ENCODE measurements at regions not wholly inside any gene's neighbourhood (a gene's known extent, or its start where the extent isn't known, plus 50 kb on each side); places are given as distances from the start of the nearest gene placed in this dataset.

DNA sequence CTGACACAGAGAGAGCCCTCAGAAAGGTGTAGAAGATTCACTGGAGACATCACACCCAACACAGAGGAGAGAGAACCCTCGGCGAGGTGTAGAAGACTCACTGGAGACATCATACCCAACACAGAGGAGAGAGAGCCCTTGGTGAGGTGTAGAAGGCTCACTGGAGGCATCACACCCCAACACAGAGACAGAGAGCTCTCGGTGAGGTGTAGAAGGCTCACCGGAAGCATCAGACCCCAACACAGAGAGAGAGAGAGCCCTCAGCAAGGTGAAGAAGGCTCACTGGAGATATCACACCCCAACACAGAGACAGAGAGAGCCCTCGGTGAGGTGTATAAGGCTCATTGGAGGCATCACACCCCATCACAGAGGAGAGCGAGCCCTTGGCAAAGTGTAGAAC is 826.5 kb downstream of the UQCRFS1 start:
- H3K4me3 ChIP-seq (ENCODE audit: control insufficient read depth in 1 of 7, extremely low read depth in 1 of 7, insufficient read depth in 4 of 7, low read depth in 2 of 7, low read length in 6 of 7) = no peak overlapping the region
- peaks cover 0 to 6% (median 2%) of the 10 kb centered on the region in 4 experiments for H3K4me1 ChIP-seq (ENCODE audit: control extremely low read depth in 1 of 4, control insufficient read depth in 4 of 4, insufficient read depth in 4 of 4, low read length in 3 of 4)
- H3K27ac ChIP-seq (ENCODE audit: insufficient read depth in 1 of 2, low read depth in 1 of 2, low read length in 2 of 2, poor library complexity in 1 of 2, severe bottlenecking in 2 of 2) = no peak overlapping the region
- no peak for DNase-seq
- 93% methylated on average over 3 of the region's 6 CpGs for WGBS (ENCODE audit: insufficient coverage)
- peaks cover 0 to 2% (median 0%) of the 10 kb centered on the region in 5 experiments for H3K27me3 ChIP-seq (replicated peaks in 2 of 5; ENCODE audit: control insufficient read depth in 4 of 5, insufficient read depth in 5 of 5, low read length in 4 of 5)
- ChIA-PET CTCF (no interaction called here), POLR2A (no interaction called here)
- H3K9me3 ChIP-seq (ENCODE audit: control extremely low read depth in 1 of 5, control insufficient read depth in 4 of 5, insufficient read depth in 2 of 5, low read depth in 1 of 5, low read length in 4 of 5) = no peaks in the 10 kb centered on the region
- H3K36me3 ChIP-seq (ENCODE audit: control insufficient read depth in 4 of 4, insufficient read depth in 4 of 4, low read length in 3 of 4) = no peaks in the 10 kb centered on the region

DNA sequence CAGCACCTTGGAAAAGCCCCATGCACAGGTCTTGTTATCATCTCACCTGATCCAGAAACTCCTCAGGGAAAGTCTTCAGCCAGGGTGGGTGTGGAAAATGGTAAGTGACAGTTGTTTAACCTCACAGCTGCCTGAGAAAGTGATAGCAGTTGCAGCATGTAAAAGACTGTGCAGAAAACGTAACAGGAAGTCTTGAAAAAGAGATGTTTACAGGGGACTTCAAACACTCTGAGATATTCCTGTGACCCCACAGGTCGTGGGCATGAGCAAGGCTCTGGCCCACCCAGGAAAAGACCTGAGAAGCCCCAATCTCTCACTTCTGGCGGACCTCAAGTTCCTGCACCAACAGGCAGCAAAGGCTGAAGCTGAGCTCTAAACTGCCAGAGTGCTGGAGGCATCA is 826.9 kb downstream of the UQCRFS1 start:
- Histone ChIP-seq H3K9me3 (ENCODE audit: control extremely low read depth in 1 of 5, control insufficient read depth in 4 of 5, insufficient read depth in 2 of 5, low read depth in 1 of 5, low read length in 4 of 5) (no peaks in the 10 kb centered on the region), H3K27me3 (replicated peaks in 2 of 5; ENCODE audit: control insufficient read depth in 4 of 5, insufficient read depth in 5 of 5, low read length in 4 of 5) (peaks cover 0 to 2% (median 0%) of the 10 kb centered on the region in 5 experiments), H3K4me1 (ENCODE audit: control extremely low read depth in 1 of 4, control insufficient read depth in 4 of 4, insufficient read depth in 4 of 4, low read length in 3 of 4) (peaks cover 0 to 6% (median 2%) of the 10 kb centered on the region in 4 experiments), H3K36me3 (ENCODE audit: control insufficient read depth in 4 of 4, insufficient read depth in 4 of 4, low read length in 3 of 4) (no peaks in the 10 kb centered on the region), H3K4me3 (ENCODE audit: control insufficient read depth in 1 of 7, extremely low read depth in 1 of 7, insufficient read depth in 4 of 7, low read depth in 2 of 7, low read length in 6 of 7) (no peak overlapping the region), H3K27ac (ENCODE audit: insufficient read depth in 1 of 2, low read depth in 1 of 2, low read length in 2 of 2, poor library complexity in 1 of 2, severe bottlenecking in 2 of 2) (no peak overlapping the region)
- CTCF ChIA-PET = no interaction called here
- no peak for DNase-seq
- POLR2A ChIA-PET = no interaction called here
- WGBS (ENCODE audit: insufficient coverage) = 47% methylated on average over 3 of the region's 3 CpGs

DNA sequence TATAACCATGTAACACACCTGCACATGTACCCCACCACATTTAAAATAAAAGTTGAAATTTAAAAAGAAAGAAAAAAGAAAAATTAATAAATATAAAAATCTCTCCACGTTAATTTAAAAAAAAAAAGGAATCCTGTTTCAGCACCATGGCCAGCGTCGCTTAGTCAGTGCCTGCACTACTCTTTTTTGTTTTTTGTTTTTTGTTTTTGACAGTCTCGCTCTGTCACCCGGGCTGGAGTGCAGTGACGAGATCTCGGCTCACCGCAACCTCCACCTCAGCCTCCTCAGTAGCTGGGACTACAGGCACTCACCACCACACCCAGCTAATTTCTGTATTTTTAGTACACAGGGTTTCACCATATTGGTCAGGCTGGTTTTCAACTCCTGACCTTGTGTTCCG is 835.9 kb downstream of the UQCRFS1 start:
- CTCF ChIA-PET = no interaction called here
- Histone ChIP-seq H3K9me3 (ENCODE audit: control extremely low read depth in 1 of 5, control insufficient read depth in 4 of 5, insufficient read depth in 2 of 5, low read depth in 1 of 5, low read length in 4 of 5) (no peaks in the 10 kb centered on the region), H3K27me3 (replicated peaks in 2 of 5; ENCODE audit: control insufficient read depth in 4 of 5, insufficient read depth in 5 of 5, low read length in 4 of 5) (peaks cover 0 to 2% (median 0%) of the 10 kb centered on the region in 5 experiments), H3K27ac (ENCODE audit: insufficient read depth in 1 of 2, low read depth in 1 of 2, low read length in 2 of 2, poor library complexity in 1 of 2, severe bottlenecking in 2 of 2) (no peak overlapping the region), H3K36me3 (ENCODE audit: control insufficient read depth in 4 of 4, insufficient read depth in 4 of 4, low read length in 3 of 4) (no peaks in the 10 kb centered on the region), H3K4me1 (ENCODE audit: control extremely low read depth in 1 of 4, control insufficient read depth in 4 of 4, insufficient read depth in 4 of 4, low read length in 3 of 4) (no peaks in the 10 kb centered on the region), H3K4me3 (ENCODE audit: control insufficient read depth in 1 of 7, extremely low read depth in 1 of 7, insufficient read depth in 4 of 7, low read depth in 2 of 7, low read length in 6 of 7) (no peak overlapping the region)
- 40% methylated on average over 7 of the region's 9 CpGs for WGBS (ENCODE audit: insufficient coverage)
- DNase-seq = peak; percentile 15 to 56 (median 53)
- POLR2A ChIA-PET = no interaction called here

DNA sequence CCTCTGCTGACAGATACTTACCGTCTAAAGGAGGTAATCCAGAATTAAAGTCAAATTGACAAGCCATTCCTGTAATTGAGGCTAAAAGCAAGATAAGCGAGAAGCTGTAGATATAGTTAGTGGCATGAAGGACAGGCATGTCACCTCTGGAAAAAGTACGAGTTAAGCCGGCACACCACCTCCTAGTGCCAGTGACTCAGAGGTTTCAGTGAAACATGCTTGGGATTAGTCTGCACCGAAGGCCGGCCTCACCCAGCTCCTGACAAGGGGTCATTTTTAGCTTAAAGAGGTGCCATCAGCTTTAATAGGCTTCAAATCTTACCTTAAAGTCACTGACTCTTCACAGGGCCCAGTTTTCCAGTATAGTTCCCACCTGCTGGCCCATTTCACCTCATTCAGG is 838.0 kb downstream of the UQCRFS1 start:
- WGBS (ENCODE audit: insufficient coverage) = 91% methylated on average over 6 of the region's 6 CpGs
- DNase-seq = no peak
- ChIA-PET POLR2A (no interaction called here), CTCF (no interaction called here)
- Histone ChIP-seq H3K36me3 (ENCODE audit: control insufficient read depth in 4 of 4, insufficient read depth in 4 of 4, low read length in 3 of 4) (no peaks in the 10 kb centered on the region), H3K27ac (ENCODE audit: insufficient read depth in 1 of 2, low read depth in 1 of 2, low read length in 2 of 2, poor library complexity in 1 of 2, severe bottlenecking in 2 of 2) (no peak overlapping the region), H3K4me3 (ENCODE audit: control insufficient read depth in 1 of 7, extremely low read depth in 1 of 7, insufficient read depth in 4 of 7, low read depth in 2 of 7, low read length in 6 of 7) (no peak overlapping the region), H3K4me1 (ENCODE audit: control extremely low read depth in 1 of 4, control insufficient read depth in 4 of 4, insufficient read depth in 4 of 4, low read length in 3 of 4) (no peaks in the 10 kb centered on the region), H3K9me3 (ENCODE audit: control extremely low read depth in 1 of 5, control insufficient read depth in 4 of 5, insufficient read depth in 2 of 5, low read depth in 1 of 5, low read length in 4 of 5) (no peaks in the 10 kb centered on the region), H3K27me3 (replicated peaks in 2 of 5; ENCODE audit: control insufficient read depth in 4 of 5, insufficient read depth in 5 of 5, low read length in 4 of 5) (no peaks in the 10 kb centered on the region)

DNA sequence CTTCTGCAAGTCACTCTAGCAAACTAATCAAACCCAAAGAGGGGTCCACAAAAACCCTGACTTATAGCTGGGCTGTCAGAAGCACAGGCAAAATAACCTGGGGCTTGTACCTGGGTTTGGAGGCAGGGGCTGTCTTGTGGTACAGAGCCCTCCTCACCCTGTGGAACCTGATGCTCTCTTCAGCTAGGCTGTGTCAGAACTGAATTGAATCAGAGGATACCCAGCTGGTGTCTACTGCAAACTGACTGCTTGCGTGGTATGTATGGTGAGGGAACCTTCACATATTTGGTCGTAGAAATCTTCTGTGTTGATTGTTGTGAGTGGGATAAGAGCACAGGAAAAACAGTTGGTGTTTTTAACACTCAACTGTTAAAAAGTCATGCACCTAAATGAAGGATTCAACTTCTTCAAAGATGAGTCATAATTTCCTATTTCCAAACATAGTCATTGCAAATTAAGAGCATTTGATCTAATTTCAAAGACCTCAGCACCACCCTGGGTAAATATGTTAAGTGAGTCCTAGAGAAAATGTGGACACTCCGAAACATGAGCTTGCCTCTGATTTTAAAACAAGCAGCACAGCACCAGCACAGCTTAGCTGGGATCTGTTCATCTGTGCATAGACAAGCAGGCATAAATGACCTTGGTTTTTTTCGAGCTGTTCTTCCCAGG is 840.2 kb downstream of the UQCRFS1 start:
- no peak for DNase-seq
- no peak overlapping the region for H3K27ac ChIP-seq (ENCODE audit: insufficient read depth in 1 of 2, low read depth in 1 of 2, low read length in 2 of 2, poor library complexity in 1 of 2, severe bottlenecking in 2 of 2)
- WGBS (ENCODE audit: insufficient coverage) = 71% methylated on average over 3 of the region's 4 CpGs
- no peaks in the 10 kb centered on the region for H3K9me3 ChIP-seq (ENCODE audit: control extremely low read depth in 1 of 5, control insufficient read depth in 4 of 5, insufficient read depth in 2 of 5, low read depth in 1 of 5, low read length in 4 of 5)
- no peaks in the 10 kb centered on the region for H3K36me3 ChIP-seq (ENCODE audit: control insufficient read depth in 4 of 4, insufficient read depth in 4 of 4, low read length in 3 of 4)
- no peaks in the 10 kb centered on the region for H3K4me1 ChIP-seq (ENCODE audit: control extremely low read depth in 1 of 4, control insufficient read depth in 4 of 4, insufficient read depth in 4 of 4, low read length in 3 of 4)
- POLR2A ChIA-PET = no interaction called here
- no peak overlapping the region for H3K4me3 ChIP-seq (ENCODE audit: control insufficient read depth in 1 of 7, extremely low read depth in 1 of 7, insufficient read depth in 4 of 7, low read depth in 2 of 7, low read length in 6 of 7)
- CTCF ChIA-PET = no interaction called here
- no peaks in the 10 kb centered on the region for H3K27me3 ChIP-seq (replicated peaks in 2 of 5; ENCODE audit: control insufficient read depth in 4 of 5, insufficient read depth in 5 of 5, low read length in 4 of 5)

DNA sequence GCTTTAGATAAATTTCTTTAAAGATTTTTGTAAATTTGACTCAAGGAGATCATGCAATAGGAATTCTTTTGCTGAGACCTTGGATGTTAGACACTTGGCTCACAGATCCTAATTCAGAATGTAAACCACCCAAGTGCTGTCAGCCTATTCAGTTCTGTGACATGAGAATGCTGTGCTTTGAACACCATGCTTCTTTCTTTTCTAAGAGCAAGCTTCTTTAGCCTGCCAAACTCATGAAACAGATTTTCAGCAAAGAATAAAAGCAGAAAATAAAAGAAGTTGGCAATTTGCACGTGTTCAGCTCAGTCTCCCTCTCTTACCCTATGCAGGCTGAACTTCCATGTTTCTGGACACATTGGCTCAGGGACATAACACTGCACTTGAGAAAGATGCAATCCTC is 845.8 kb downstream of the UQCRFS1 start:
- POLR2A ChIA-PET = no interaction called here
- Histone ChIP-seq H3K9me3 (ENCODE audit: control extremely low read depth in 1 of 5, control insufficient read depth in 4 of 5, insufficient read depth in 2 of 5, low read depth in 1 of 5, low read length in 4 of 5) (no peaks in the 10 kb centered on the region), H3K27me3 (replicated peaks in 2 of 5; ENCODE audit: control insufficient read depth in 4 of 5, insufficient read depth in 5 of 5, low read length in 4 of 5) (peaks cover 0 to 9% (median 0%) of the 10 kb centered on the region in 5 experiments), H3K4me3 (ENCODE audit: control insufficient read depth in 1 of 7, extremely low read depth in 1 of 7, insufficient read depth in 4 of 7, low read depth in 2 of 7, low read length in 6 of 7) (no peak overlapping the region), H3K4me1 (ENCODE audit: control extremely low read depth in 1 of 4, control insufficient read depth in 4 of 4, insufficient read depth in 4 of 4, low read length in 3 of 4) (no peaks in the 10 kb centered on the region), H3K27ac (ENCODE audit: insufficient read depth in 1 of 2, low read depth in 1 of 2, low read length in 2 of 2, poor library complexity in 1 of 2, severe bottlenecking in 2 of 2) (no peak overlapping the region), H3K36me3 (ENCODE audit: control insufficient read depth in 4 of 4, insufficient read depth in 4 of 4, low read length in 3 of 4) (no peaks in the 10 kb centered on the region)
- DNase-seq = no peak
- 78% methylated on average over 1 of the region's 1 CpG for WGBS (ENCODE audit: insufficient coverage)
- CTCF ChIA-PET = interaction anchor here (1.3 kb wide), 1 partner anchor 16 kb away, joined by 3 read pairs; no protein-coding TSS in a partner anchor

DNA sequence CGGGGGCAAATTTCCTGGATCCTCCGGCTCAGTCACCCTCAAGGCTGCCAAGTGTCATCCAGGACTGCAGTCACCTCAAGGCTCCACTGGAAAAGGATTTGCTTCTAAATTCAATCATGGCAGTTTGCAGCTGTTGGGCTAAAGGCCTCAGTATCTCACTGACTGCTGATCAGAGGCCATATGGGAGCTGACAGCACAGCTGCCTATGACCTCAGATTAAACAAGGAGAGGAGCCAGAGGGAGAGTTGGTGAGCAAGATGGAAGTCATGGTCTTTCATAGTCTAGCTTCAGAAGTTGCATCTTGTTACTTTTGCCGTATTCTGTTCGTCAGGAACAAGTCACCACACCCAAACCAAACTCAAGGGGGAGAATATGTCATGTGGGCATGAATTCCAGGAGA is 849.7 kb downstream of the UQCRFS1 start:
- 88% methylated on average over 4 of the region's 4 CpGs for WGBS (ENCODE audit: insufficient coverage)
- no peaks in the 10 kb centered on the region for H3K36me3 ChIP-seq (ENCODE audit: control insufficient read depth in 4 of 4, insufficient read depth in 4 of 4, low read length in 3 of 4)
- no peak for DNase-seq
- CTCF ChIA-PET = no interaction called here
- POLR2A ChIA-PET = no interaction called here
- no peak overlapping the region for H3K27ac ChIP-seq (ENCODE audit: insufficient read depth in 1 of 2, low read depth in 1 of 2, low read length in 2 of 2, poor library complexity in 1 of 2, severe bottlenecking in 2 of 2)
- no peaks in the 10 kb centered on the region for H3K9me3 ChIP-seq (ENCODE audit: control extremely low read depth in 1 of 5, control insufficient read depth in 4 of 5, insufficient read depth in 2 of 5, low read depth in 1 of 5, low read length in 4 of 5)
- no peak overlapping the region for H3K4me3 ChIP-seq (ENCODE audit: control insufficient read depth in 1 of 7, extremely low read depth in 1 of 7, insufficient read depth in 4 of 7, low read depth in 2 of 7, low read length in 6 of 7)
- H3K27me3 ChIP-seq (replicated peaks in 2 of 5; ENCODE audit: control insufficient read depth in 4 of 5, insufficient read depth in 5 of 5, low read length in 4 of 5) = peaks cover 0 to 9% (median 0%) of the 10 kb centered on the region in 5 experiments
- no peaks in the 10 kb centered on the region for H3K4me1 ChIP-seq (ENCODE audit: control extremely low read depth in 1 of 4, control insufficient read depth in 4 of 4, insufficient read depth in 4 of 4, low read length in 3 of 4)

All from common myeloid progenitor, CD34-positive (primary cell).